ENCODE measurements at regions not wholly inside any gene's neighbourhood (a gene's known extent, or its start where the extent isn't known, plus 50 kb on each side); places are given as distances from the start of the nearest gene placed in this dataset.
"Not testable (repeated sequence)": the region's sequence is repeated elsewhere in the genome, so short reads cannot be mapped to it uniquely, and the experiment has no call there.

DNA sequence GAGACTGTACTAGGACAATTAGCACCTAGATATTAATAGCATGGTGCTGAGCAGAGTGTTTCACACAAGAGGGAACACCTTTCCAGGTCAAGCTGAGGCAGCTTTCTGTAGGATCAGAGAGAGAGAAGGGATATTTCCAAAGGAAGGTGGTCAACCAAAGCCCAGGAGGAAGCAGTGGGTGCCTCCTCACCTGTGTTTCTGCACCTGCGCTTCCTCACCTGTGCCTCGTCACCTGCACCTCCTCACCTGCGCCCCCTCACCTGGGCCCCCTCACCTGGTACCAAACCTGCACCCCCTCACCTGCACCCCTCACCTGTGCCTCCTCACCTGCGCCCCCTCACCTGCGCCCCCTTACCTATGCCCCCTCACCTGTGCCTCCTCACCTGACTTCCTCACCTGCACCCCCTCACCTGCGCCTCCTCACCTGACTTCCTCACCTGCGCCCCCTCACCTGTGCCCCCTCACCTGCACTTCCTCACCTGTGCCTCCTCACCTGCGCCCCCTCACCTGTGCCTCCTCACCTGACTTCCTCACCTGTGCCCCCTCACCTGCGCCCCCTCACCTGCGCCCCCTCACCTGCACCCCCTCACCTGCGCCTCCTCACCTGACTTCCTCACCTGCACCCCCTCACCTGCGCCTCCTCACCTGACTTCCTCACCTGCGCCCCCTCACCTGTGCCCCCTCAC lies 67.9 kb downstream of the TTLL2 start:
- no peak for DNase-seq

DNA sequence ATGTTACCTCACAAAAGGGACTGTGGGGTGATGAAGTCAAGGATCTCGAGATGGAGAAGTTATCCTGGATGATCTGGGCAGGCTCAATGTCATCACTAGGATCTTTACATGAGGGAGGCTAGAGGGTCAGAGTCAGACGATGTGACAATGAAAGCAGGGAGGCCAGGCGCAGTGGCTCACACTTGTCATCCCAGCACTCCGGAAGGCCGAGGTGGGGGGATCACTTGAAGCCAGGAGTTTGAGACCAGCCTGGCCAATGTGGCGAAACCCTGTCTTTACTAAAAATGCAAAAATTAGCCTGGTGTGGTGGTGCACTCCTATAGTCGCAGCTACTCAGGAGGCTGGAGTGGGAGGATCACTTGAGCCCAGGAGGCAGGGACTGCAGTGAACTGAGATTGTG lies 68.8 kb downstream of the TTLL2 start:
- no peak for DNase-seq

DNA sequence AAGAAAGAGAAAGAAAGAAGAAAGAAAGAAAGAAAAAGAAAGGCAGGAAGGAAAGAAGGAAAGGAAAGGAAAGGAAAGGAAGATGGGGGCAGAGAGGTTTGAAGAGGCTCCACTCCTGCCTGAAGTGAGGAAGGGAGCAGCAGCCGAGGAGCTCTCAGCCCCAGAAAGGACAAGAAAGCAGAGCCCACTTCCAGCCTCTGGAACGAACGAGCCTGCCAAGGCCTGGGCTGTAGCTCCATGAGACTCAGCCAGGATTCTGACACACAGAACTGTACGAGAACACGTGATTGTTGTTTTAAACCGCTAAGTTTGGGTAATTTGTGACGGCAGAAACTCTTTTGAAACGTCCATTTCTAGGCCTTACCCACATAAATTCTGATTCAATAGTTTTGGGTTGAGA lies 69.5 kb downstream of the TTLL2 start:
- no peak for DNase-seq

DNA sequence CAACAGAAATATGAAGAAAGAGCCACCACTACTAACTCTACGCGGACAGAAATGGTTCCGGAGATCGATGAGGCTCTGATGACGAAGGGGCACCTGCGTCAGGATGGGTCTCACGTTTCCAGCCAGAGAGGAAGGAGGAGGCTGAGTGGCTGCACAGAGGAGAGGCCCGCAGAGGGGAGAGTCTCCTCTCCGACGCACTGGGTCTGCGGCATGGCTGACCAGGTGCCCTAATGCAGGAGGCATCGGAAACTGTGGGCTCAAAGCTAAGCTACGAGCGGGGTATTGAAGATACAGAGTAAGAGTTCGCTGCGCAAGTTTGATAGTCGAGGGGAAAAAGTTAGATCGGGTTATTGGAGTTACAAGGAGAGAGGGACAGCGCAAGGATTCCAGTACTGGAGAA lies 69.9 kb downstream of the TTLL2 start:
- DNase-seq = no peak

DNA sequence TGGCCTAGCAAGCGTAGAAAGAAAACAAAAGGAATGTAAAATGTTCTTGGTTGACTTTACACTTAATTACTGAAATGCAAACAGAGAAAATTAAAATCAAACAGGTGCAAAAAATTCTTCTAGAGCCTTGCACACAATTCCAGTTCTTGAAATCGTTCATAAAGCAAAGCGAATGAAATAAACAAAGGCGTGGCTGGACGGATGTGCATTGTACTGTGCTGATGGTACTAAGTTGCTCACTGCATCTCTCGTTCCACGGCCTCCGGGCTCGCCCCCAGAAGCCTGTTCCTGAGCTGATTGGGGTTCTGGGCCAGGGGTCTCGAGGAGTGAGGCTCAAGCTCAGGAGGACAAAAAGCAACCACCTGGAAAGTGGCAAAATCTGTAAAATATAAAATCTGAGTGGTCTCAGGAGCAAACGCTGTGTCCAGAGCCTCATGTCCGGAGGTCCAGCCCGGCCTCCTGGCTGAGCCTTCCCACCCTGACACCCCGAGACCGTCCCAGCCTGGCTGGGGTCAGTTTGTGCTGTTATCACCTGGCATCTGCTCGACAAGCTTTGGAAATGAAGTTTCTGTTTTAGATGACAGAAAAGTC lies 71.3 kb downstream of the TTLL2 start:
- DNase-seq = no peak

DNA sequence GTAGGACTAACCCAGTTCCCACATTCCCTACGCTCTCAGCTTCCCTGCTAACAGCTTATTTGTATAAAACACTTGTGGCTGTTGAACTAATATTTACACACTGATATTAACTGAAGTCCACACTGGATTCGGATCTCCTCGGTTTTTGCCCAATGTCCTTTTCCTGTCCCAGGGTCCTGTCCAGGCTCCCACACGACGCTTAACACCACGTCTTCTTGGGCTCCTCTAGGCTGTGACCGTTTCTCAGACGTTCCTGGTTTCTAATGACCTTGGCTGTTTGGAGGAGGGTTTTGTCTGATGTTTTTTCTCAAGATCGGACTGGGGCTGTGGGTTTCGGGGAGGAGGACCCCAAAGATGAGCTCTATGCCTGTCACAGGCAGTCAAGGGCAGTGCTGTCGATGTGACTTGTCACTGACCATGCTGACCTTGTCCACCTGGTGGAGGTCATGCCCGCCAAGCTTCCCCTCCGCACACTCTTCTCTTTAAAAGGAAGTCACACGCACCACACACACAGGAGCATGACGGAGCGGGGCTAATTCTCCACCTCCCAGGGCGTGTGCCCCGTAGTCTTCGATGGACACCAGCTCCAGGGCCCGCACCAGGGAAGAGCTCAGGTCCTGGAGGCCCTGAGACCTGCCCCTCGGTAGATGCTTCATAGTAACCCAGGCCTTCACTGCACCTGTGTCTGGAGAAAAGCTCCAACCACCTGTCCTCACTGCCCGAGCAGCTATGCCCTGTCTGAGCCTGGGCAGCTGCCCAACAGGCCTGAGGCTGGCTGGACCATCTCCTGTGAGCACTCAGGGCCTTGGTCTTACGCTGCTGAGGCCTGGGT lies 72.0 kb downstream of the TTLL2 start:
- no peak for DNase-seq

DNA sequence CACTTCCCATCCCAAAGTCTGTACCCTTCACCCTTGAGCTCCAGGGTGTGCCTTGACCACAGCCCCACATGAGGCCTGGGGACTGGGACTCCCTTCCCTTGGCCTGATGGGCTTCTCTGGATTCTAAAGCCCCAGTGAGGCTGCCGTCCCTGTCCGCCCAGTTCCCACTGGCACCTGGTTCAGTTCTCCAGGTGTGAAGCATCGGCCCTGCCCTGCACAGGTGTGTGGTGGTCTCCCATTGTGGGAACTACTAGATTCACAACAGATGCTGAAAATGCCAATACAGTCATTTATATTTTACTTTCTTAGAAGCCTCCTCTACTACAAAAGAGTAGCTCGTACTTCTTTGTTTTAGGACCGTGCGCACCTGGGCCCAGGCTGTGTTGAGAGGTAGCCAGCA lies 72.8 kb downstream of the TTLL2 start:
- DNase-seq = no peak

DNA sequence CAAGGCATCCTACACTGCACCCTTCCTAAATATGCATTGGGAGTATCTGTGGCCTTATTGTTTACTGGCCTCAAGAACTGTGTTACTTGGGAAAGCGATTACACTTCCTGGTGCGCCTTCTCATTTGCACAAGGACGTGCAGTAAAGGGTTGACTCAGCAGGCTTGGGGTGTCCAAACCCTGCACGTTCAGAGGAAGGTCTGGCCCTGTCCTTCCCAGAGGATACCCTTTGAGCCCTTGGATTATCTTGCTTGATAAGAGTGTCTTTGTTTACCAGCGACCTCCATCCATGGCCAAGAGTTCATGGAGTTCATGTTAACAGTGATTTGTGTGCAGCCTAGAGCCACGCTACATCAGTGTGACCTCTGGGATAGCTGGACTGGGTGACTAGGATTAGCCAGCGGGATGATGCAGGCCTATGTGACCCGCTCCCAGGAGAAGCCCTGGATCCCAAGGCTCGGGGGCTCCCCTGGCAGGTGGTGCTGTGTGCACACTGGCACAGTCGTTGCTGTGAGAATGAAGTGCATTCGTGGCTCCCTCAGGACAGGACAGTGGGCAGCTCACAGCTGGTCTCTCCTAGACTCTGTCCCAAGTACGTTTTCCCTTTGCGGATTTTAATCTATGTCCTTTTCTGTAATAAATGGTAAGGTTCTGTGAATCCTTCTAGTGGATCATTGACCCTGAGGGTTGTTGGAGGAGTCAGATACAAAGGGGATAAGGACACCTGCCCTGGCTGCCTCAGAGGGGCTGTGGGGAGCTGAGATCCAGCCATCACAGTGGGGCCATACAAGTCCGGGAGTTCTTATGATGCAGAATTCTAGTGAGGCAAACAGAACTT lies 73.5 kb downstream of the TTLL2 start:
- no peak for DNase-seq

DNA sequence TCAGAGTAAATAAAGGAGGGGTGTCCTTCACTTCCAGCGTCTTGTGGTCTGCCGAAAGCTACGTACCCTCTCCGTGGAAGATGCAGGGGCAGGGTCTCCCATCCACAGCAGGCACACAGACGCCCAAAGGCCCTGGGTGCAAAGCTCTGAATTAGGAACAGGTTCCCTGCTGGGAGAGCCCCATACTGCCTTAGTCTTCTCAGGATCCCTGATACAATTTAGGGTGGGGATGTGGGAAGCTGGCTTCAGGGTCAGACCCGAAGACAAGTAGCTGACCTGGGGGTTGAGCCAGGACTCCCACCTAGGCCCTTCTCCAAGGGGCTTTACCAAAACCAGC lies 74.1 kb downstream of the TTLL2 start:
- DNase-seq = no peak

DNA sequence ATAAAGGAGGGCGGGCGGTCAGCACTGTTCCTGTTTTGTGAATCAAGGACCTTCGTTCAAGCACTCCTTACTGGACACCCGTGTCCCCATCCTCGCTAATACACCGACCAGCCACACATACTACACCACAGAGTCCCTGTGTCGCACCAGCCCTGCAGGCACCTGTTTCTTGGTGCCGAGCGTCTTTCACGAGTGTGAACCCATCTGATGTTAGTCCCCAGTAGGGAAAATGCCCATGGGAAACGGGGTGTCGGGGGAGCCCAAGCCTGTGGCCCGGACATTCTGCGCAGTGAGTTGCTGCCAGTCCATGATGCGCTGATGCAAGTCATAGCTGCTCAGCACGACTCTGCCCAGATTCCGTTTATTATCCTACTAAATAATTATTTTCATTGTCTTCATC lies 74.7 kb downstream of the TTLL2 start:
- no peak for DNase-seq

DNA sequence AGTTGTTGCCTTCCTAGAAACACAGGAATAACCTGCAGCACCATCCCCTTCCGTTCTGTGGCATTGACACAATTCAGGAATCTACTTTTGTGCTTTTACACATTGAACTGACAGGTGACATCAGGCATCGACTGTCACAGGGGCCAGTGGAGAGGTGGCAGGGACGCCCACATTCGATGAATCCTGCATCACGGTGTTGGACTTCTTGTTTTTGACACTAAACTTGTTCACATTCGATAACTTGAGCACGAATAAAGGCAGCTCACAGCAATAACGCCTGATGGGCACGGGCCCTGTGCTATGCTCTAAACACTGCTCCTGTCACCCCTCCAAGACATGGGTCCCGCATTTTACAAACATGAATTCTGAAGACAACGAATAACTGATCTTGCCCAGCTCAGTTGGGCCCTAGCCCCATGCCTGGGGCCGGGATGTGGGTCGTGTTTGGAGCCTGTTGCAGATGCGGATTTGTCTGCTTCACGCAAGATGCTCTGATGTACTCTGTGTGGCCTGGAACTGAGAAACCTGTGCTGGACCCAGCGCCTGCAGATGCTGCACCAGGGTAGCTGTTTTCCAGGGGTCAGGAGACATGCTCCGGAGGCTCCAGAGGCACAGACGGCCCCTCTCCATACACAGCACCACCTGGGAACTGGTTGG lies 75.7 kb downstream of the TTLL2 start:
- DNase-seq = no peak

DNA sequence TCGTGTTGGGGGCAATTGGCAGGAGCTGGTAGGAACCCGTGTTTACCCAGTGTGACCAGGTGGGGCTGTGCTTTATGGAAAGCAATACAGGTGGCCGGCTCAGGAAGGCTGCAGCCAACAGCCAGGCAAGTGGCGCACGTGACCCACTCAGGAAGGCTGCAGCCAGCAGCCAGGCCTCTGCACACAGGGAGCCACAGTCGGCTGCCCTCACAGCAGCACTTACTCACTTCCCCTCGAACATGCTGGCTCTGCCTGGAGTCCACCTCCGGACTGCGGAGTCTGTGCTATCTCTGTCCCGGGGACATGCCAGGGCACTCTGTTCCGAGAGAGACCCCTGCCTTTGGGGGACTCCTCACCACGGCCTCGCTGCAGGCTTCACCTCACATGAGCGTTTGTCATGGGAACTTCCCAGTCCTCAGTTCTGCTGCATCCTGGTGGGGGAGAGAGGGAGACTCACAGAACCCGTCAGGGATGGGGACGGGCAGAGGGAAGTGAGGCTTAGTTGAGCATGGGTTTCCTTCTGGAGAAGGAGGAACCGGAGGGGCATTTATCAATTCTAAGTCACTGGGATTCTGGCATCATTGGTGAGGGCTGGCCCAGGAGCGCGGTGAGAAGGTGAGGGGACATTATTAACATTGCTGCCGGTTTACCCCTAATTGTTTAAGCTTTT lies 76.8 kb downstream of the TTLL2 start:
- DNase-seq = no peak

DNA sequence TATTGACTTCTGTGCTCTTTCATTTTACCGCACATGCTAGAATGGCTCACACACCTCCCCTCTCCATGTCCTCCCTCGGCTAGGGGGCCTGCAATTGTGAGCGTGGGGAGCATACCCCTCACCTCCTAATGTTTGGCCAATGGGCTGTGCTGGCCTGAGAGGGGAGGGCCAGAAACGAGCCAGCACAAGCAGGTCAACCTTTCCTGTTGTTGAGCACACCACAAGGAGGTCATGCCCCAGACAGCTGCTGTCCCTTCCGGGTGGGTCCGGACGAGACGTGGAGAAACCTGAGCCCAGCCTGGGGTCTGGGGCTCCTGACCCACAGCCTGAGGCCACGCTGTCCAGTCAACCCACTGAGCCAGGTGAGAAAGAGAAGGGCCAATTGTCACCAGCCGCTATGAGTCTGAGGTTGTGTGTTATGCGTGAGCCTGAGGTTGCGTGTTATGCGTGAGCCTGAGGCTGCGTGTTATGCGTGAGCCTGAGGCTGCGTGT lies 77.4 kb downstream of the TTLL2 start:
- DNase-seq = no peak

DNA sequence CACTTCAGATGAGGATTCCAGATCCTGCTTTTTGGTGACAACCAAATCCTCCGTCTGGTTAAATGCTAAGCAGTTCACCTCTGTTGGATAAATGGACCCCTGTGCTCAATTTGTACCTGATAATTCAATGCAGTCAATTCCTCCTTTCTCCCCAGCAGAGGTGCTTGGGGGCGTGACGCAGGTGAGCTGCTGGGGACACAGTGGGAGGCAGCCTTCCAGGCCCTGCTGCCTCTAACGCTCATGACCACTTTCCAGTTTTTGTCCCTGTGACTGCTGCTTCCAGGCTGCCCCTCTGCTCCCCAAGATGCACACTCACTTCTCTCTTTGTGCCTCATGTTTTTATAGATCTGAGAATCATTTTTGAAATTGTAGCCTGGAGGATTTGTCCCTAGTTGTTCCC lies 78.5 kb downstream of the TTLL2 start:
- no peak for DNase-seq

DNA sequence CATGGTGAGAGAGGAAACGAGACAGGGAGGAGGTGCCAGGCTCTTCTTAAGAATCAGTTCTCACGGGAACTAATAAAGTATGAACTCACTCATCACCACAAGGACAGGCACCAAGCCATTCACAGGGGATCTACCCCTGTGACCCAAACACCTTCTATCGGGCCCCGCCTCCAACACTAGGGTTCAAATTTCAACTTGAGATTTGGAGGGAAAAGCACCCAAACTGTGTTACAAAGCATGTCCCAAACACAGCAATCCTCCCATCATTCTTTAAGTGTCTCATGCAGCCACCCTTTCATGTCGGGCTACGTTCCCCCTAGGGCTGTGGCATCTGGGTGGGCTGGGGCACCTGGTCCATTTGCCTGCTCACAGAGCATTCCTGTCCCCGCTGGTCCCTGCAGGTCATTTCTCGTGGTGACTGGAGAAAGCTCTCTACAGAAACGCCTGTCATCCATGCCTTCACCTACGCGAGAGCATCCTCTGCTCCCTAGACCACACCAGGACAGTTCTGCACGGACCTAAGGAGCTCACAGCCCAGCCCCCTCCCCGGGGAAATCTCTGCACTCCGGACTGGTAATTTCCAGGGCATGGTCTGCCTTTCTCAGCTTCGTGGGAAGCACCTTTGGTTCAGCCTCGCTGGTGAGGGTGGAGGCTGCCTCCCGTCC lies 79.6 kb downstream of the TTLL2 start:
- DNase-seq = no peak

DNA sequence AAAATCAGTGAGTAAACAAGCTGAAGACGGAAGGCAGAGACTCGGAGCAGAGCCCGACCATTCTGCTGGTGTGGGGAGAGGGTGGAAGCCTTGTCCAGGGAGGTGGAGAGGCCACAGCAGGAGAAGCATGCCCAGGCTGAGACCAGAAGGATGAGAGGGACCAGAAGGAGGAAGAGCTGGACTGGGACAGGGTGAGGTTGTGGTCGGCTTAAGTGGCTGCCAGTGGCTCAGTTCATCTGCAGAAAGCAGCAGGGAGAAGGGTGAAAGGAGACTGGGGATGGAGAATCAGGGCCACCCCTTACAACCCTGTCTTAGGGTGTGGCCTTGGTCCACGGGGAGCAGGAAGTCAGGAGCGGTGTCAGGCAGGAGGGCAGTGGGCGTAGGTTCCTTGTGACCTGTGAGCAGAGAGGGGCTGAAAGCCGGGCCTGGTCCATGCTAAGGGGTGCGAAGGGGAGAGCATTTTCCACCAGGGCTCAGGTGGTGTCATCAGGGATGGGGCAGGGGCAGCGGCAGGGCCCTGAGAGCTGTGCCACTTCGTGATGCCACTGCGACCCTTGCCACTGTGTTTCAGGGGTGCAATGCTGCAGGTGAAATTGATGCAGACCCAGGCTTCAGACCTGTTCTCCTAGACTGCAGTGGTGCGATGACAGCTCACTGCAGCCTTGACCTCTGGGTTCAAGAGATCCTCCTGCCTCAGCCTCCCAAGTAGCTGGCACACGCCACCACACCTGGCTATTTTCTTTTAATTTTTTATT lies 81.1 kb downstream of the TTLL2 start:
- no peak for DNase-seq

DNA sequence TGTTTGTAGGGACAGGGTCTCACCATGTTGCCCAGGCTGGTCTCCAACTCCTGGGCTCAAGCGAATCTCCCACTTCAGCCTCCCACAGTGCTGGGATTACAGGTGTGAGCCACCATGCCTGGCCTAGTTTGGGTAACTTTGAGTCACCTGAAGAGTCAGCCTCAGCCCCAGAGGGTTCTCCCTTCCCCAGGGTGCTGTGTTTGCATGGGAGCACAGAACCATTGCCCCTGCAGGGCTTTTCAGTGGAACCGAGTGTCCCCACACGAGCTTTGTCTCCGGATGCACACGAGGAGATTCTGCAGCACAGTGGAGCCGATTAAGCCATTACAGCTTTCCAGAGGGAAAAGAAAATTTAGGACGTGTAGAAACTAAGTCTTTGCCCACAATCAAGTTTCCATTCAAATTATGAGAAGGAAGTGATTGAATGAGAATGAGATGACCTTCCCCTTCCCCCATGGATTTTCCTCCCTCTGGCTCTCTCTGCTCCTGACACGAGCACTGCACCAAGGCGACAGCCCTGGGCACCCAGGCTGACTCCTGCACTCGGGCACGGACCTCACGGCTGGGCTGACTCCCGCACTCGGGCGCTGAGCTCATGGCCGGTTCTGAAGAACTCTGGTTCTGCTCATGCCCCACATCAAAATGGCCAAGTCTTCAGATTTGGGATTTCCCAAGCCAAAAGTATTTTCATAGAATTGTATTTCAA lies 81.8 kb downstream of the TTLL2 start:
- DNase-seq = not testable (repeated sequence)

DNA sequence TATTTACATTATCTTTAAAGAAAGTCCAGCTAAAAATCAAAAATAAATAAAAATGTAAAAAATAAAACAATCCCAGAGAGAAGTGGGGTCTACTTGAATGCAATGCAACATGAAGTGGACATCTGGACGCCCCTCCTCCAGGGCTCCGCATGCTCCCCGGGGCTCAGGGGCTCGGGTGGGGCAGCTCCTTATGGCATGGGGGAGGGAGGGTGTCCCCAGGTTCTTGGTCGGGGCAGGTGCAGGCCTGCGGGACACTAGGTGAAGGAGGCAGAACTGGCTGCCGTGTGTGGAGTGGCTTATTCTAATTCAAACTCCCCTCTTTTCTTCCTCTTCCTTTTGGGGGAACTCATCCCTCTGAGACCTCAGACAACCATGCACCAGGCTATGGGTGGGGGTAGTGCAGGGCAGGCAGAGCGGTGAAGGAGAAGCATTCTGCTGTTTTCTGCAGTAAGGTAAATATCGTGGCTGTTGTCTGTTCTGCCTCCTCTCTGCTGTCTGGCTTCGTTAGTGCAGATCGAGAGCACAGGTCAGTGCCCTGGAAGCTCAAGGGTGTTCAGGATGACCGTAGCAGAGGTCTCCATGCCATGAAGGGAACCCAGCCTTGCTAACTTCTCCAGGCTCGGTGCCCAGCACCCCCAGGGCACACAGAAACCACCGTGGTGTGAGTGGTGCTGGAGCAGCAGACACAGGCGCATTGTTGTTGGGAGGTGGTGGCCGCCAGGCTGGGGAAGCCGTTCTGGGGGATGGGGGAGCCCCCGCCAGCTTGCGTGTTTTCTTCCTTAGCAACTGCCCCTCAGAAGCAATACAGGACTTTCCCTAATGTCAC lies 82.6 kb downstream of the TTLL2 start:
- no peak for DNase-seq

DNA sequence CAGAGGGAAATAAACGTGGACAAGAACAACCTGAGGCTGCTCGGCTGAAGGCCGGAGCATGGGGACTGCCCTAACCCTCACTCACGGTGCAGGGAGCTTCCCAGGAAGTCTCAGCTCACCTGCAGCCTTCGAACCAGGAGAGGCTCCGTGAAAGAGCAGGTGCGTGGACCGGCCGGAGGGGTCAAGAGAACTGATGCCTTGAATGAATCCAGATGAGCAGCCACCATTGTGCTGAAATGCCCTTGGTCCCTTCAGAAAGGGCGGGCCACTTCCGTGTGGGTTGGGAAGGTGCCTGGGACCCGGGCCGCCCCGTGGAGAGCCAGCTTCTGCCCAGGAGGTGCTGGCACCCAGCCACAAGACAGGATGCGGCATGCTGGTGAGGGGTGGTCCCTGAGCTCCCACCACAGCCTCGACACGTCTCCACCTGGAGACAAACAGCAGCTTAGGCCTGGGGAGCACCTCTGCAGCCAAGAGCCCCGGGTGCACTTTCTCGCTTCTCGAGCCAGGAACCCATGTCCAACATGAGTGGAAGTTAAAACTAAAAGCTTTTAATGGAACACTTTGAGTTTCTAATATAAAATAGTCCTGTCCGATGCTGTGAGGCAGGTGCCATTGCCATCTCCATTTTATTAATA lies 83.5 kb downstream of the TTLL2 start:
- no peak for DNase-seq

Measured in CD4-positive, alpha-beta T cell treated with Interleukin-4 for 4 hours (primary cell).